ENCODE measurements at regions not wholly inside any gene's neighbourhood (a gene's known extent, or its start where the extent isn't known, plus 50 kb on each side); places are given as distances from the start of the nearest gene placed in this dataset.

- peaks cover 5% of the 10 kb centered on the region for H3K4me1 Mint-ChIP-seq
Measured at GRCh38 chr6:4192173-4192572, 56.8 kb upstream of the ECI2 start.

GRCh38 chr6:4191271-4191721, 55.9 kb upstream of the ECI2 start:
- Histone ChIP-seq H3K27me3 (ENCODE audit: control insufficient read depth, insufficient read depth, low read length, poor library complexity, severe bottlenecking) (no peaks in the 10 kb centered on the region), H3K9me3 (ENCODE audit: control insufficient read depth, low read length) (no peaks in the 10 kb centered on the region), H3K4me3 (ENCODE audit: low read length) (no peak overlapping the region), H3K36me3 (ENCODE audit: control insufficient read depth, insufficient read depth, low read length) (no peaks in the 10 kb centered on the region), H3K9ac (ENCODE audit: extremely low read depth, low read length, poor library complexity, severe bottlenecking) (no peak overlapping the region), H3K4me1 (ENCODE audit: control insufficient read depth, insufficient read depth, low read length) (no peaks in the 10 kb centered on the region), H3K27ac (ENCODE audit: low read depth, low read length) (no peak overlapping the region)
- peaks cover 5% of the 10 kb centered on the region for H3K4me1 Mint-ChIP-seq
- no peaks in the 10 kb centered on the region for H3K36me3 Mint-ChIP-seq (ENCODE audit: low read depth)
- no peak overlapping the region for H3K4me3 Mint-ChIP-seq
- TF ChIP-seq CTCF (conservative IDR thresholded peaks at IDR 0.05), result no peak
- no peaks in the 10 kb centered on the region for H3K27me3 Mint-ChIP-seq (ENCODE audit: insufficient read depth)
- H3K9me3 Mint-ChIP-seq, result peaks cover 23% of the 10 kb centered on the region
- WGBS, 2 experiments (ENCODE audit: insufficient coverage in 1 of 2, insufficient read length in 1 of 2), result 96 to 97% methylated on average over 7 to 27 of the region's 27 CpGs
- DNase-seq, result no peak
- H3K27ac Mint-ChIP-seq, result no peak overlapping the region

More at GRCh38 chr6:4192173-4192572, 56.8 kb upstream of the ECI2 start:
- H3K9me3 ChIP-seq (ENCODE audit: control insufficient read depth, low read length), result no peaks in the 10 kb centered on the region
- H3K27ac Mint-ChIP-seq, result no peak overlapping the region
- H3K4me3 ChIP-seq (ENCODE audit: low read length), result no peak overlapping the region
- H3K27me3 Mint-ChIP-seq (ENCODE audit: insufficient read depth), result no peaks in the 10 kb centered on the region
- H3K36me3 ChIP-seq (ENCODE audit: control insufficient read depth, insufficient read depth, low read length), result no peaks in the 10 kb centered on the region
- no peaks in the 10 kb centered on the region for H3K4me1 ChIP-seq (ENCODE audit: control insufficient read depth, insufficient read depth, low read length)
- TF ChIP-seq CTCF (conservative IDR thresholded peaks at IDR 0.05), result no peak
- no peak overlapping the region for H3K9ac ChIP-seq (ENCODE audit: extremely low read depth, low read length, poor library complexity, severe bottlenecking)
- peaks cover 23% of the 10 kb centered on the region for H3K9me3 Mint-ChIP-seq
- no peak for DNase-seq
- H3K4me3 Mint-ChIP-seq, result no peak overlapping the region
- H3K27ac ChIP-seq (ENCODE audit: low read depth, low read length), result no peak overlapping the region
- no peaks in the 10 kb centered on the region for H3K36me3 Mint-ChIP-seq (ENCODE audit: low read depth)
- WGBS, 2 experiments (ENCODE audit: insufficient coverage in 1 of 2, insufficient read length in 1 of 2), result 88 to 100% methylated on average over 1 of the region's 1 CpG
- H3K27me3 ChIP-seq (ENCODE audit: control insufficient read depth, insufficient read depth, low read length, poor library complexity, severe bottlenecking), result no peaks in the 10 kb centered on the region

DNA sequence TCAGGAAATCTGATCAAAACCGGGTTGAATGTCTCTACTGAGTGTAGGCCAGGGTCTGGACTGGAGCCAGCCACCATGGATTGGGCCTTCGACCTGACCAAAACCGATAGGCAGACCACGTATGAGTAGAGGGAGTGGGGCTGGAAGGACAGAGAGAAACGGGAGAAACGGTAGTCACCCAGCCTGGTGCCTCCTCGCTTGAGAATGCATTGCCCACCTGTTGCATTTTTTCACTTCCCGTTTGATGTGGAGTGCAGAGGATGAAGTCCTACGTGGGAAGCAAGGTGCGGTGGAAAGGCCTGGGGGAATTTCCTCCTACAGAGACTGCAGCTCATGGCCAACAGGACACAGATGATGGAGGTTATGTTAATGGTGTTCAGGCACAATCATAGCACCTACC, 53.9 kb upstream of the ECI2 start:
- H3K9me3 Mint-ChIP-seq, result peaks cover 27% of the 10 kb centered on the region
- no peak for DNase-seq
- Histone ChIP-seq H3K4me1 (ENCODE audit: control insufficient read depth, insufficient read depth, low read length) (no peaks in the 10 kb centered on the region), H3K27me3 (ENCODE audit: control insufficient read depth, insufficient read depth, low read length, poor library complexity, severe bottlenecking) (no peaks in the 10 kb centered on the region), H3K4me3 (ENCODE audit: low read length) (no peak overlapping the region), H3K9me3 (ENCODE audit: control insufficient read depth, low read length) (peaks cover 6% of the 10 kb centered on the region), H3K36me3 (ENCODE audit: control insufficient read depth, insufficient read depth, low read length) (no peaks in the 10 kb centered on the region), H3K27ac (ENCODE audit: low read depth, low read length) (no peak overlapping the region), H3K9ac (ENCODE audit: extremely low read depth, low read length, poor library complexity, severe bottlenecking) (no peak overlapping the region)
- no peaks in the 10 kb centered on the region for H3K27me3 Mint-ChIP-seq (ENCODE audit: insufficient read depth)
- H3K36me3 Mint-ChIP-seq (ENCODE audit: low read depth), result no peaks in the 10 kb centered on the region
- no peak overlapping the region for H3K27ac Mint-ChIP-seq
- no peak overlapping the region for H3K4me3 Mint-ChIP-seq
- H3K4me1 Mint-ChIP-seq, result peaks cover 5% of the 10 kb centered on the region
- no peak for TF ChIP-seq CTCF (conservative IDR thresholded peaks at IDR 0.05)
- 93 to 95% methylated on average over 6 to 10 of the region's 10 CpGs for WGBS, 2 experiments (ENCODE audit: insufficient coverage in 1 of 2, insufficient read length in 1 of 2)

All from endodermal cell (in vitro differentiated cells).